ENCODE measurements at regions not wholly inside any gene's neighbourhood (a gene's known extent, or its start where the extent isn't known, plus 50 kb on each side); places are given as distances from the start of the nearest gene placed in this dataset.

GRCh38 chr5:68370196-68370595 lies 154.6 kb downstream of the PIK3R1 start:
- Mint-ChIP-seq H3K4me1 (peaks cover 23% of the 10 kb centered on the region), H3K36me3 (ENCODE audit: insufficient read depth) (peaks cover 2% of the 10 kb centered on the region), H3K27me3 (peaks cover 10% of the 10 kb centered on the region), H3K4me3 (peak overlapping the region; percentile 56), H3K27ac (ENCODE audit: low read depth) (peak overlapping the region; percentile 85), H3K9me3 (no peaks in the 10 kb centered on the region)
- no peak for DNase-seq (ENCODE audit: low spot score in 2 of 2)
- no peak for ATAC-seq (replicated peaks; ENCODE audit: extremely low read depth, poor library complexity, severe bottlenecking)

GRCh38 chr5:68371607-68372006 lies 156.1 kb downstream of the PIK3R1 start:
- no peak for ATAC-seq (replicated peaks; ENCODE audit: extremely low read depth, poor library complexity, severe bottlenecking)
- Mint-ChIP-seq H3K36me3 (ENCODE audit: insufficient read depth) (peaks cover 2% of the 10 kb centered on the region), H3K27ac (ENCODE audit: low read depth) (no peak overlapping the region), H3K27me3 (peaks cover 10% of the 10 kb centered on the region), H3K4me1 (peaks cover 23% of the 10 kb centered on the region), H3K4me3 (no peak overlapping the region), H3K9me3 (no peaks in the 10 kb centered on the region)
- DNase-seq (ENCODE audit: low spot score in 2 of 2) = no peak

GRCh38 chr5:68372161-68372560 lies 156.6 kb downstream of the PIK3R1 start:
- peaks cover 23% of the 10 kb centered on the region for H3K4me1 Mint-ChIP-seq
- peaks cover 2% of the 10 kb centered on the region for H3K36me3 Mint-ChIP-seq (ENCODE audit: insufficient read depth)
- no peak for ATAC-seq (replicated peaks; ENCODE audit: extremely low read depth, poor library complexity, severe bottlenecking)
- no peaks in the 10 kb centered on the region for H3K9me3 Mint-ChIP-seq
- H3K4me3 Mint-ChIP-seq = no peak overlapping the region
- H3K27me3 Mint-ChIP-seq = peaks cover 10% of the 10 kb centered on the region
- no peak overlapping the region for H3K27ac Mint-ChIP-seq (ENCODE audit: low read depth)
- no peak for DNase-seq (ENCODE audit: low spot score in 2 of 2)

- no peak for DNase-seq (ENCODE audit: low spot score in 2 of 2)
- H3K27ac Mint-ChIP-seq (ENCODE audit: low read depth) = no peak overlapping the region
- no peak overlapping the region for H3K4me3 Mint-ChIP-seq
- no peaks in the 10 kb centered on the region for H3K9me3 Mint-ChIP-seq
- no peak for ATAC-seq (replicated peaks; ENCODE audit: extremely low read depth, poor library complexity, severe bottlenecking)
- peaks cover 10% of the 10 kb centered on the region for H3K27me3 Mint-ChIP-seq
- H3K4me1 Mint-ChIP-seq = peaks cover 27% of the 10 kb centered on the region
- peaks cover 2% of the 10 kb centered on the region for H3K36me3 Mint-ChIP-seq (ENCODE audit: insufficient read depth)
These were observed 157.5 kb downstream of the PIK3R1 start for GRCh38 chr5:68373050-68373449.

GRCh38 chr5:68374796-68375518 lies 159.4 kb downstream of the PIK3R1 start:
- ATAC-seq (replicated peaks; ENCODE audit: extremely low read depth, poor library complexity, severe bottlenecking) (no peak), DNase-seq (ENCODE audit: low spot score in 2 of 2) (no peak)
- Mint-ChIP-seq H3K27ac (ENCODE audit: low read depth) (no peak overlapping the region), H3K9me3 (no peaks in the 10 kb centered on the region), H3K36me3 (ENCODE audit: insufficient read depth) (peaks cover 1% of the 10 kb centered on the region), H3K27me3 (peaks cover 10% of the 10 kb centered on the region), H3K4me1 (peaks cover 18% of the 10 kb centered on the region), H3K4me3 (no peak overlapping the region)

- H3K36me3 Mint-ChIP-seq (ENCODE audit: insufficient read depth) = no peaks in the 10 kb centered on the region
- peaks cover 18% of the 10 kb centered on the region for H3K4me1 Mint-ChIP-seq
- DNase-seq (ENCODE audit: low spot score in 2 of 2) = no peak
- no peak overlapping the region for H3K4me3 Mint-ChIP-seq
- H3K27ac Mint-ChIP-seq (ENCODE audit: low read depth) = no peak overlapping the region
- H3K9me3 Mint-ChIP-seq = no peaks in the 10 kb centered on the region
- no peak for ATAC-seq (replicated peaks; ENCODE audit: extremely low read depth, poor library complexity, severe bottlenecking)
- peaks cover 10% of the 10 kb centered on the region for H3K27me3 Mint-ChIP-seq
These were observed 160.0 kb downstream of the PIK3R1 start for GRCh38 chr5:68375540-68375939.

- Mint-ChIP-seq H3K27ac (ENCODE audit: low read depth) (no peak overlapping the region), H3K4me3 (no peak overlapping the region), H3K36me3 (ENCODE audit: insufficient read depth) (no peaks in the 10 kb centered on the region), H3K9me3 (no peaks in the 10 kb centered on the region), H3K4me1 (peaks cover 20% of the 10 kb centered on the region), H3K27me3 (peaks cover 10% of the 10 kb centered on the region)
- DNase-seq (ENCODE audit: low spot score in 2 of 2) (no peak), ATAC-seq (replicated peaks; ENCODE audit: extremely low read depth, poor library complexity, severe bottlenecking) (no peak)
These were observed 161.4 kb downstream of the PIK3R1 start for GRCh38 chr5:68376935-68377334.

GRCh38 chr5:68377733-68378132 lies 162.2 kb downstream of the PIK3R1 start:
- Mint-ChIP-seq H3K4me3 (no peak overlapping the region), H3K27ac (ENCODE audit: low read depth) (no peak overlapping the region), H3K27me3 (peaks cover 7% of the 10 kb centered on the region), H3K36me3 (ENCODE audit: insufficient read depth) (no peaks in the 10 kb centered on the region), H3K4me1 (peaks cover 23% of the 10 kb centered on the region), H3K9me3 (no peaks in the 10 kb centered on the region)
- no peak for DNase-seq (ENCODE audit: low spot score in 2 of 2)
- no peak for ATAC-seq (replicated peaks; ENCODE audit: extremely low read depth, poor library complexity, severe bottlenecking)

GRCh38 chr5:68378204-68378820 lies 162.8 kb downstream of the PIK3R1 start:
- Mint-ChIP-seq H3K4me3 (peak overlapping the region; percentile 27), H3K27ac (ENCODE audit: low read depth) (no peak overlapping the region), H3K4me1 (peaks cover 23% of the 10 kb centered on the region), H3K27me3 (peaks cover 1% of the 10 kb centered on the region), H3K36me3 (ENCODE audit: insufficient read depth) (no peaks in the 10 kb centered on the region), H3K9me3 (no peaks in the 10 kb centered on the region)
- no peak for DNase-seq (ENCODE audit: low spot score in 2 of 2)
- ATAC-seq (replicated peaks; ENCODE audit: extremely low read depth, poor library complexity, severe bottlenecking) = peak; percentile 61

- H3K36me3 Mint-ChIP-seq (ENCODE audit: insufficient read depth) = no peaks in the 10 kb centered on the region
- H3K4me3 Mint-ChIP-seq = no peak overlapping the region
- peaks cover 23% of the 10 kb centered on the region for H3K4me1 Mint-ChIP-seq
- ATAC-seq (replicated peaks; ENCODE audit: extremely low read depth, poor library complexity, severe bottlenecking) (no peak), DNase-seq (ENCODE audit: low spot score in 2 of 2) (no peak)
- no peak overlapping the region for H3K27ac Mint-ChIP-seq (ENCODE audit: low read depth)
- H3K9me3 Mint-ChIP-seq = no peaks in the 10 kb centered on the region
- no peaks in the 10 kb centered on the region for H3K27me3 Mint-ChIP-seq
These were observed 163.9 kb downstream of the PIK3R1 start for GRCh38 chr5:68379275-68380036.

- H3K36me3 Mint-ChIP-seq (ENCODE audit: insufficient read depth) = no peaks in the 10 kb centered on the region
- no peaks in the 10 kb centered on the region for H3K27me3 Mint-ChIP-seq
- no peak overlapping the region for H3K27ac Mint-ChIP-seq (ENCODE audit: low read depth)
These were observed 164.5 kb downstream of the PIK3R1 start for GRCh38 chr5:68380078-68380477.

GRCh38 chr5:68381060-68381459 lies 165.5 kb downstream of the PIK3R1 start:
- peaks cover 28% of the 10 kb centered on the region for H3K4me1 Mint-ChIP-seq
- no peak for DNase-seq (ENCODE audit: low spot score in 2 of 2)

More at GRCh38 chr5:68380078-68380477, 164.5 kb downstream of the PIK3R1 start:
- DNase-seq (ENCODE audit: low spot score in 2 of 2) = no peak
- Mint-ChIP-seq H3K9me3 (no peaks in the 10 kb centered on the region), H3K4me1 (peaks cover 28% of the 10 kb centered on the region), H3K4me3 (no peak overlapping the region)
- ATAC-seq (replicated peaks; ENCODE audit: extremely low read depth, poor library complexity, severe bottlenecking) = no peak

GRCh38 chr5:68381909-68382308 lies 166.4 kb downstream of the PIK3R1 start:
- H3K27ac Mint-ChIP-seq (ENCODE audit: low read depth) = no peak overlapping the region
- no peaks in the 10 kb centered on the region for H3K36me3 Mint-ChIP-seq (ENCODE audit: insufficient read depth)
- H3K4me1 Mint-ChIP-seq = peaks cover 28% of the 10 kb centered on the region
- H3K27me3 Mint-ChIP-seq = no peaks in the 10 kb centered on the region
- DNase-seq (ENCODE audit: low spot score in 2 of 2) (no peak), ATAC-seq (replicated peaks; ENCODE audit: extremely low read depth, poor library complexity, severe bottlenecking) (no peak)
- no peaks in the 10 kb centered on the region for H3K9me3 Mint-ChIP-seq
- H3K4me3 Mint-ChIP-seq = no peak overlapping the region

More at GRCh38 chr5:68381060-68381459, 165.5 kb downstream of the PIK3R1 start:
- no peak overlapping the region for H3K4me3 Mint-ChIP-seq
- H3K27me3 Mint-ChIP-seq = no peaks in the 10 kb centered on the region
- H3K36me3 Mint-ChIP-seq (ENCODE audit: insufficient read depth) = no peaks in the 10 kb centered on the region
- no peaks in the 10 kb centered on the region for H3K9me3 Mint-ChIP-seq
- no peak overlapping the region for H3K27ac Mint-ChIP-seq (ENCODE audit: low read depth)
- peak; percentile 41 for ATAC-seq (replicated peaks; ENCODE audit: extremely low read depth, poor library complexity, severe bottlenecking)
